ENCODE measurements at regions not wholly inside any gene's neighbourhood (a gene's known extent, or its start where the extent isn't known, plus 50 kb on each side); places are given as distances from the start of the nearest gene placed in this dataset.

DNA sequence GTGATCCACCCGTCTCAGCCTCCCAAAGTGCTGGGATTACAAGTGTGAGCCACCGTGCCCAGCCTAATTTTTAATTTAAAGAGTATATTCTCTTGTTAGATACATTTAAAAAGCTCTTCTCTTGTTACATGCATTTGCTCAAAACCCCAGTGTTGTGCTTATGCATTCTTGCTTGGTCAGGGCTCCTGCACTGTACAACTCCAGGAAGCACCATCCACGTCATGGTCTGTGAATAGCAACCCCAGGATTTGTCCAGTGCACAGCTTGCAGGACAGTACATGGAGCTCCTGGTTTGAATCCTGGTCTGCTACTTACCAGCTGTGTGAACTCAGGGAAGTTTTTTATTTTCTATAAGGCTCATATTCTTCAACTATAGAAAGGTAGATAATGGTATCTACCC, 80.8 kb downstream of the MDH1 start:
- no peaks in the 10 kb centered on the region for H3K9me3 ChIP-seq (ENCODE audit: control insufficient read depth, low read depth, low read length)

GRCh38 chr2:63673865-63674533, 85.2 kb downstream of the MDH1 start:
- Histone ChIP-seq H3K36me3 (ENCODE audit: control insufficient read depth, insufficient read depth, low read length) (no peaks in the 10 kb centered on the region), H3K9me3 (ENCODE audit: control insufficient read depth, low read depth, low read length) (no peaks in the 10 kb centered on the region), H3K27me3 (ENCODE audit: control insufficient read depth, insufficient read depth, low read length) (peaks cover 4% of the 10 kb centered on the region), H3K4me3 (ENCODE audit: low read length) (no peak overlapping the region), H3K27ac (ENCODE audit: low read length) (no peak overlapping the region), H3K4me1 (ENCODE audit: control insufficient read depth, insufficient read depth, low read length) (no peaks in the 10 kb centered on the region)
- WGBS (ENCODE audit: insufficient coverage, low lambda C conversion rate): 100% methylated on average over 2 of the region's 4 CpGs
- DNase-seq: no peak

More for the DNA sequence above, 80.8 kb downstream of the MDH1 start:
- H3K4me3 ChIP-seq (ENCODE audit: low read length): no peak overlapping the region
- WGBS (ENCODE audit: insufficient coverage, low lambda C conversion rate): no CpG with 5 or more reads among the region's 3 CpGs
- no peak for DNase-seq
- no peaks in the 10 kb centered on the region for H3K36me3 ChIP-seq (ENCODE audit: control insufficient read depth, insufficient read depth, low read length)
- no peak overlapping the region for H3K27ac ChIP-seq (ENCODE audit: low read length)
- H3K27me3 ChIP-seq (ENCODE audit: control insufficient read depth, insufficient read depth, low read length): peaks cover 4% of the 10 kb centered on the region
- H3K4me1 ChIP-seq (ENCODE audit: control insufficient read depth, insufficient read depth, low read length): no peaks in the 10 kb centered on the region

DNA sequence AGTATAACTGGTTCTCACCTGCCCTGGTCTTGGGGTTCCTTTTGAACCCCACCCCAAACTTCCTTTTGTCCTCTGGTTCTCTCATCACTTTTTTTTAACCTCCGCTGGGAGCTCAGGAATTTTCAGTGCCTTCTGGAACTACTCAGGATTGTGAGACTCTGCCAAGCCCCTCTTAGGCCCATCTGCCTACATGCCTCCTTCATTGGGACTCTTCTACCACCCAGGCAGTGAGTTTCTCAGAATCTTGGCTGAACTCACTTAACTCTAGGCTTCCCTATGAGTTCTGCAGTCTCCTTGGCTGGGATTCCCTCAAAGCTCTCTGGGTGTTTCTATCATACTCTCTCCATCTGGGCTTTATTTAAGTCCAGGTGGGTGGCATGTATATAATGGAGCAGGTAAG, 86.3 kb downstream of the MDH1 start:
- Histone ChIP-seq H3K27ac (ENCODE audit: low read length) (no peak overlapping the region), H3K27me3 (ENCODE audit: control insufficient read depth, insufficient read depth, low read length) (peaks cover 3% of the 10 kb centered on the region), H3K9me3 (ENCODE audit: control insufficient read depth, low read depth, low read length) (no peaks in the 10 kb centered on the region), H3K4me1 (ENCODE audit: control insufficient read depth, insufficient read depth, low read length) (no peaks in the 10 kb centered on the region), H3K4me3 (ENCODE audit: low read length) (no peak overlapping the region), H3K36me3 (ENCODE audit: control insufficient read depth, insufficient read depth, low read length) (no peaks in the 10 kb centered on the region)
- no peak for DNase-seq
- WGBS (ENCODE audit: insufficient coverage, low lambda C conversion rate): 83% methylated on average over 1 of the region's 1 CpG

DNA sequence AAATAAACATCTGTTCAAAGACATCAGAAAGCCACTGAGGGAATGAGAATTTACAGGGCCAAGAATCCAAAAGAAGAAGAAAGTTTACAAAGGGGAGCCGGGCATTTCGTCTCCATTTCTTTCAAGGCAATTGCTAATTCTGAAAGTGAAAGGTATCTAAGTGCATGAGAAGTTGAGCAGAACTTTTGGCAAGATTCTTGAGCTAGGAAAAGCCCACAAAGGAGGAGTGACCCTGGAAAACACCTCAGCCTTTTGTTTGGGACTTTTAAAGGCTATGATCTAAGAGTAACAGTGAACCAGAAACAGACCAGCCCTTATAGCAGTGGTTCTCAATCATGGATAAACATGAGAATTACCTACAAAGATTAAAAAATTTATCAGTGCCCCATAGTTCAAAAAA, 87.4 kb downstream of the MDH1 start:
- 50% methylated on average over 2 of the region's 2 CpGs for WGBS (ENCODE audit: insufficient coverage, low lambda C conversion rate)
- no peaks in the 10 kb centered on the region for H3K36me3 ChIP-seq (ENCODE audit: control insufficient read depth, insufficient read depth, low read length)
- H3K4me1 ChIP-seq (ENCODE audit: control insufficient read depth, insufficient read depth, low read length): no peaks in the 10 kb centered on the region
- DNase-seq: no peak
- H3K4me3 ChIP-seq (ENCODE audit: low read length): no peak overlapping the region
- no peaks in the 10 kb centered on the region for H3K27me3 ChIP-seq (ENCODE audit: control insufficient read depth, insufficient read depth, low read length)
- H3K9me3 ChIP-seq (ENCODE audit: control insufficient read depth, low read depth, low read length): no peaks in the 10 kb centered on the region
- H3K27ac ChIP-seq (ENCODE audit: low read length): no peak overlapping the region

GRCh38 chr2:63678085-63678484, 89.3 kb downstream of the MDH1 start:
- Histone ChIP-seq H3K4me3 (ENCODE audit: low read length) (no peak overlapping the region), H3K4me1 (ENCODE audit: control insufficient read depth, insufficient read depth, low read length) (no peaks in the 10 kb centered on the region)
- WGBS (ENCODE audit: insufficient coverage, low lambda C conversion rate): no CpG with 5 or more reads among the region's 2 CpGs

GRCh38 chr2:63678551-63678950, 89.8 kb downstream of the MDH1 start:
- Histone ChIP-seq H3K27ac (ENCODE audit: low read length) (no peak overlapping the region), H3K36me3 (ENCODE audit: control insufficient read depth, insufficient read depth, low read length) (no peaks in the 10 kb centered on the region), H3K4me1 (ENCODE audit: control insufficient read depth, insufficient read depth, low read length) (no peaks in the 10 kb centered on the region), H3K27me3 (ENCODE audit: control insufficient read depth, insufficient read depth, low read length) (no peaks in the 10 kb centered on the region), H3K9me3 (ENCODE audit: control insufficient read depth, low read depth, low read length) (no peaks in the 10 kb centered on the region), H3K4me3 (ENCODE audit: low read length) (no peak overlapping the region)
- WGBS (ENCODE audit: insufficient coverage, low lambda C conversion rate): no CpG with 5 or more reads among the region's 4 CpGs
- no peak for DNase-seq

More at GRCh38 chr2:63678085-63678484, 89.3 kb downstream of the MDH1 start:
- no peaks in the 10 kb centered on the region for H3K9me3 ChIP-seq (ENCODE audit: control insufficient read depth, low read depth, low read length)
- no peaks in the 10 kb centered on the region for H3K36me3 ChIP-seq (ENCODE audit: control insufficient read depth, insufficient read depth, low read length)
- no peak overlapping the region for H3K27ac ChIP-seq (ENCODE audit: low read length)
- no peaks in the 10 kb centered on the region for H3K27me3 ChIP-seq (ENCODE audit: control insufficient read depth, insufficient read depth, low read length)
- DNase-seq: no peak

GRCh38 chr2:63679252-63679855, 90.6 kb downstream of the MDH1 start:
- Histone ChIP-seq H3K9me3 (ENCODE audit: control insufficient read depth, low read depth, low read length) (no peaks in the 10 kb centered on the region), H3K36me3 (ENCODE audit: control insufficient read depth, insufficient read depth, low read length) (no peaks in the 10 kb centered on the region), H3K4me1 (ENCODE audit: control insufficient read depth, insufficient read depth, low read length) (no peaks in the 10 kb centered on the region), H3K27ac (ENCODE audit: low read length) (no peak overlapping the region), H3K4me3 (ENCODE audit: low read length) (no peak overlapping the region), H3K27me3 (ENCODE audit: control insufficient read depth, insufficient read depth, low read length) (no peaks in the 10 kb centered on the region)
- no CpG with 5 or more reads among the region's 5 CpGs for WGBS (ENCODE audit: insufficient coverage, low lambda C conversion rate)
- no peak for DNase-seq

- Histone ChIP-seq H3K36me3 (ENCODE audit: control insufficient read depth, insufficient read depth, low read length) (no peaks in the 10 kb centered on the region), H3K9me3 (ENCODE audit: control insufficient read depth, low read depth, low read length) (no peaks in the 10 kb centered on the region), H3K27me3 (ENCODE audit: control insufficient read depth, insufficient read depth, low read length) (no peaks in the 10 kb centered on the region), H3K4me3 (ENCODE audit: low read length) (no peak overlapping the region), H3K27ac (ENCODE audit: low read length) (no peak overlapping the region), H3K4me1 (ENCODE audit: control insufficient read depth, insufficient read depth, low read length) (no peaks in the 10 kb centered on the region)
- WGBS (ENCODE audit: insufficient coverage, low lambda C conversion rate): no CpG with 5 or more reads among the region's 1 CpG
- DNase-seq: no peak
Observed at GRCh38 chr2:63680455-63680854, 91.7 kb downstream of the MDH1 start.

- no peaks in the 10 kb centered on the region for H3K27me3 ChIP-seq (ENCODE audit: control insufficient read depth, insufficient read depth, low read length)
- DNase-seq: no peak
- no peak overlapping the region for H3K4me3 ChIP-seq (ENCODE audit: low read length)
- no peaks in the 10 kb centered on the region for H3K9me3 ChIP-seq (ENCODE audit: control insufficient read depth, low read depth, low read length)
- H3K36me3 ChIP-seq (ENCODE audit: control insufficient read depth, insufficient read depth, low read length): no peaks in the 10 kb centered on the region
- H3K27ac ChIP-seq (ENCODE audit: low read length): no peak overlapping the region
- WGBS (ENCODE audit: insufficient coverage, low lambda C conversion rate): no CpG with 5 or more reads among the region's 1 CpG
- H3K4me1 ChIP-seq (ENCODE audit: control insufficient read depth, insufficient read depth, low read length): no peaks in the 10 kb centered on the region
Observed at GRCh38 chr2:63681896-63682295, 93.1 kb downstream of the MDH1 start.

- DNase-seq: peak in 1 of 2 donors; percentile 21
- Histone ChIP-seq H3K36me3 (ENCODE audit: control insufficient read depth, insufficient read depth, low read length) (no peaks in the 10 kb centered on the region), H3K27ac (ENCODE audit: low read length) (no peak overlapping the region), H3K4me3 (ENCODE audit: low read length) (no peak overlapping the region), H3K4me1 (ENCODE audit: control insufficient read depth, insufficient read depth, low read length) (no peaks in the 10 kb centered on the region), H3K9me3 (ENCODE audit: control insufficient read depth, low read depth, low read length) (no peaks in the 10 kb centered on the region), H3K27me3 (ENCODE audit: control insufficient read depth, insufficient read depth, low read length) (no peaks in the 10 kb centered on the region)
- WGBS (ENCODE audit: insufficient coverage, low lambda C conversion rate): 0% methylated on average over 1 of the region's 1 CpG
Observed at GRCh38 chr2:63692002-63692606, 103.3 kb downstream of the MDH1 start.

- Histone ChIP-seq H3K4me1 (ENCODE audit: control insufficient read depth, insufficient read depth, low read length) (no peaks in the 10 kb centered on the region), H3K27me3 (ENCODE audit: control insufficient read depth, insufficient read depth, low read length) (no peaks in the 10 kb centered on the region), H3K36me3 (ENCODE audit: control insufficient read depth, insufficient read depth, low read length) (no peaks in the 10 kb centered on the region), H3K9me3 (ENCODE audit: control insufficient read depth, low read depth, low read length) (no peaks in the 10 kb centered on the region), H3K27ac (ENCODE audit: low read length) (no peak overlapping the region), H3K4me3 (ENCODE audit: low read length) (no peak overlapping the region)
- no peak for DNase-seq
Observed at GRCh38 chr2:63695583-63695982, 106.8 kb downstream of the MDH1 start.
